PC-3 (cell line): ENCODE measurements at regions not wholly inside any gene's neighbourhood (a gene's known extent, or its start where the extent isn't known, plus 50 kb on each side); places are given as distances from the start of the nearest gene placed in this dataset.
"Not testable (repeated sequence)": the region's sequence is repeated elsewhere in the genome, so short reads cannot be mapped to it uniquely, and the experiment has no call there.

Experiments used
- ATAC-seq: fragments of 200-7000 bp; cut with Tn5 transposase; 2 replicates; pipeline ENCODE4 v1.9.1; 2020; ENCODE audit warnings: mild to moderate bottlenecking, moderate library complexity
- BruUV-seq: library from RNA; stranded (reverse); fragments of 400-500 nt; replicated peaks from 2 replicates; lab custom pipeline; 2021; lab: Mats Ljungman, UMichigan
- CTCF ChIA-PET: fragments of 300-600 bp; sonication (Branson Sonifier 250); formaldehyde crosslinking; loops from one replicate; lab custom pipeline; 2022; ENCODE audit warnings: antibody characterized with exemption; lab: Charles Lee
- POLR2A ChIA-PET: fragments of 300-600 bp; sonication (Branson Sonifier 250); formaldehyde crosslinking; loops from one replicate; lab custom pipeline; 2022; ENCODE audit warnings: antibody characterized with exemption; ENCODE audit not compliant: unreplicated experiment; lab: Charles Lee
- DNase-seq: peaks from one replicate; pipeline ENCODE4 v3.0.0-alpha.2; 2015
- H2AFZ ChIP-seq: fragments of 300-600 bp; sonication (generic); 2 replicates; pipeline ENCODE4 v1.6.0; 2016; ENCODE audit warnings: antibody characterized with exemption, low read length
- H3F3A ChIP-seq: fragments of 300-600 bp; sonication (generic); one replicate; pipeline ENCODE4 v1.6.0; 2017; ENCODE audit warnings: antibody characterized with exemption, low read length, control low read depth, mild to moderate bottlenecking; ENCODE audit not compliant: unreplicated experiment
- H3K27ac ChIP-seq: fragments of 300-600 bp; sonication (generic); 2 replicates; pipeline ENCODE4 v1.5.1; 2016; ENCODE audit warnings: mild to moderate bottlenecking, low read length
- H3K27me3 ChIP-seq: fragments of 300-600 bp; sonication (generic); 2 replicates; pipeline ENCODE4 v1.6.1; 2016; ENCODE audit warnings: low read length, mixed read lengths
- H3K36me3 ChIP-seq: fragments of 300-600 bp; sonication (generic); 2 replicates; pipeline ENCODE4 v1.6.1; 2016; ENCODE audit warnings: low read depth, mixed run types, low read length, mixed read lengths
- H3K4me1 ChIP-seq: fragments of 300-600 bp; sonication (generic); 2 replicates; pipeline ENCODE4 v1.5.1; 2016; ENCODE audit warnings: low read length; ENCODE audit not compliant: insufficient read depth
- H3K4me2 ChIP-seq: fragments of 300-600 bp; sonication (generic); 2 replicates; pipeline ENCODE4 v1.6.0; 2016; ENCODE audit warnings: low read length
- H3K4me3 ChIP-seq: fragments of 300-600 bp; sonication (generic); 2 replicates; pipeline ENCODE4 v1.5.1; 2016; ENCODE audit warnings: mild to moderate bottlenecking, low read length, mixed read lengths
- H3K79me2 ChIP-seq: fragments of 300-600 bp; sonication (generic); 2 replicates; pipeline ENCODE4 v1.6.1; 2017; ENCODE audit warnings: low read length, mixed read lengths
- H3K9ac ChIP-seq: fragments of 300-600 bp; sonication (generic); 2 replicates; pipeline ENCODE4 v1.6.0; 2016; ENCODE audit warnings: mild to moderate bottlenecking, low read length
- H3K9me2 ChIP-seq: fragments of 300-600 bp; sonication (generic); replicated peaks from 2 replicates; pipeline ENCODE4 v1.6.1; 2016; ENCODE audit warnings: mixed run types, low read length, mixed read lengths
- H3K9me3 ChIP-seq: fragments of 300-600 bp; sonication (generic); 2 replicates; pipeline ENCODE4 v1.6.1; 2016; ENCODE audit warnings: low read length, mixed read lengths
- H4K20me1 ChIP-seq: fragments of 300-600 bp; sonication (generic); 2 replicates; pipeline ENCODE4 v1.6.1; 2016; ENCODE audit warnings: low read length, mixed read lengths
- CTCF ChIP-seq: fragments of 300-600 bp; sonication (generic); conservative IDR thresholded peaks from 2 replicates; pipeline ENCODE4 v1.5.1; 2017; ENCODE audit warnings: antibody characterized with exemption, low read depth, mild to moderate bottlenecking, low read length
- EZH2 ChIP-seq: fragments of 300-600 bp; sonication (generic); IDR thresholded peaks from one replicate; pipeline ENCODE4 v1.6.1; 2017; ENCODE audit warnings: antibody characterized with exemption, mild to moderate bottlenecking, low read length; ENCODE audit not compliant: unreplicated experiment
- EZH2phosphoT487 ChIP-seq: fragments of 300-600 bp; sonication (generic); IDR thresholded peaks from 2 replicates; pipeline ENCODE4 v1.6.1; 2018; ENCODE audit warnings: mild to moderate bottlenecking, antibody characterized with exemption, low read length, borderline replicate concordance
- intact Hi-C: fragments of 100-400 bp; cut with micrococcal nuclease; formaldehyde crosslinking; loops from 2 replicates; pipeline ENCODE4 v1.9.0; 2023

- Histone ChIP-seq H3K9me2 (no peaks in the 10 kb centered on the region), H3K9me3 (no peaks in the 10 kb centered on the region), H3K4me1 (no peaks in the 10 kb centered on the region), H3K79me2 (no peaks in the 10 kb centered on the region), H2AFZ (no peak overlapping the region), H3F3A (no peaks in the 10 kb centered on the region), H4K20me1 (no peaks in the 10 kb centered on the region), H3K27me3 (no peaks in the 10 kb centered on the region), H3K27ac (no peak overlapping the region), H3K4me3 (no peak overlapping the region), H3K4me2 (no peak overlapping the region), H3K36me3 (no peaks in the 10 kb centered on the region), H3K9ac (no peak overlapping the region)
- ATAC-seq = no peak
- POLR2A ChIA-PET = no interaction called here
- intact Hi-C loops = no loop called here
- CTCF ChIA-PET = no interaction called here
- DNase-seq = no peak
- no TSS peak for BruUV-seq
- TF ChIP-seq EZH2phosphoT487 (no peak), EZH2 (no peak), CTCF (no peak)
Observed at GRCh38 chr5:116718317-116718716, 143.7 kb upstream of the SEMA6A start.

- ChIA-PET CTCF (no interaction called here), POLR2A (no interaction called here)
- no peaks in the 10 kb centered on the region for H4K20me1 ChIP-seq
- no peak for TF ChIP-seq CTCF
- TF ChIP-seq EZH2 = no peak
- no peak for TF ChIP-seq EZH2phosphoT487
- H3K27me3 ChIP-seq = no peaks in the 10 kb centered on the region
- no peak for ATAC-seq
- no peaks in the 10 kb centered on the region for H3K36me3 ChIP-seq
- no peak overlapping the region for H3K4me2 ChIP-seq
- H3K79me2 ChIP-seq = no peaks in the 10 kb centered on the region
- no peak overlapping the region for H3K9ac ChIP-seq
- no peak for DNase-seq
- no peak overlapping the region for H3K27ac ChIP-seq
- H3F3A ChIP-seq = no peaks in the 10 kb centered on the region
- H3K9me2 ChIP-seq = no peaks in the 10 kb centered on the region
- no TSS peak for BruUV-seq
- no peak overlapping the region for H2AFZ ChIP-seq
- intact Hi-C loops = no loop called here
- no peaks in the 10 kb centered on the region for H3K9me3 ChIP-seq
- no peak overlapping the region for H3K4me3 ChIP-seq
- H3K4me1 ChIP-seq = no peaks in the 10 kb centered on the region
Observed at GRCh38 chr5:116709082-116709481, 134.5 kb upstream of the SEMA6A start.

GRCh38 chr5:116705121-116705519 lies 130.5 kb upstream of the SEMA6A start:
- BruUV-seq, H3K4me1 ChIP-seq, H3K36me3 ChIP-seq, H3K4me3 ChIP-seq, H3K9me2 ChIP-seq, H2AFZ ChIP-seq, ATAC-seq, POLR2A ChIA-PET, H3K9ac ChIP-seq, intact Hi-C loops, H3K4me2 ChIP-seq, H3K9me3 ChIP-seq, DNase-seq, H3K27me3 ChIP-seq, H3F3A ChIP-seq, H3K27ac ChIP-seq, H3K79me2 ChIP-seq, H4K20me1 ChIP-seq, CTCF ChIA-PET: not testable (repeated sequence)
